ENCODE measurements at regions not wholly inside any gene's neighbourhood (a gene's known extent, or its start where the extent isn't known, plus 50 kb on each side); places are given as distances from the start of the nearest gene placed in this dataset.
"Not testable (repeated sequence)": the region's sequence is repeated elsewhere in the genome, so short reads cannot be mapped to it uniquely, and the experiment has no call there.

DNA sequence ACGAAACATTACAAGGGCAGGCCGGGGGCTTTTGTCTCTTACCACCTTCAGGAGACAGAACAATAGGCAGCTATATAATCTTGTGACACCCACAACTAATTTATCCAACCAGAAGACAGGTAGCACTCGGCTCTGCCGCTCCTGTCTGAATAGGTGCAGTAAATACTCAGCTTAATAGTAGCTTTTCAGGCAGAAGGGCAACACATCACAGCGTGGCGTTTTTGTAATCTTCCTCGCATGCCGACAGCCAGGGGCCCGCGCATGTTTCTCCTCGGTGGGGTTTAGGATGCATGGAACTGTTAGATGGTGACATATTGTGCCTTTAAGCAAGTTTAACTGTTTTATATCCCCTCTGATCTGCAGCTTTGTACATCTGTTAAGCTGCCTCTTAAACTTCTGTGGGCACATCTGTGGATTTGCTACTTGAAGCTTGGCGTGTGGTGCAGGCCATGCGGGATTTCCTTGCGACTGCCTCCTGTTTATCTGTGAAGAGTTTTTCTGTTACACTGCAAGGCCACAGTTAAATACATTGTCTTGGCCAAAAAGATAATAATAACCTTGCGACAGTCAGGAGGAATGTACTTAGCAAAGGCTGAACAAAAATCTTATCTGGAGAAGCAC, 123.2 kb upstream of the BNIP2 start:
- no CpG with 5 or more reads among the region's 15 CpGs for WGBS (ENCODE audit: extremely low coverage, insufficient read length, low lambda C conversion rate)
- Mint-ChIP-seq H3K9me3 (peaks cover 0 to 2% of the 10 kb centered on the region in 2 experiments; a peak in 1 of 5 replicates), H3K4me1 (peaks cover 9 to 21% of the 10 kb centered on the region in 2 experiments), H3K4me3 (no peak overlapping the region), H3K36me3 (ENCODE audit: insufficient read depth in 1 of 3, low read depth in 3 of 3) (no peaks in the 10 kb centered on the region), H3K27me3 (ENCODE audit: low read depth) (peaks cover 5% of the 10 kb centered on the region; the same call in 1 of the 2 replicates), H3K27ac (peak overlapping the region in 1 of 3 experiments; percentile 25; a peak in 1 of 7 replicates)
- Histone ChIP-seq H3T11ph (ENCODE audit: low read length) (no peak overlapping the region), H3K79me1 (ENCODE audit: insufficient read depth, low read depth, low read length, poor library complexity, severe bottlenecking) (no peaks in the 10 kb centered on the region), H3K23ac (ENCODE audit: insufficient read length, low read depth, low read length) (no peak overlapping the region), H3K56ac (ENCODE audit: insufficient read length, low read depth, low read length) (no peak overlapping the region), H4K20me1 (ENCODE audit: control insufficient read depth, insufficient read depth, insufficient read length) (no peaks in the 10 kb centered on the region), H2BK20ac (ENCODE audit: low read depth, low read length, poor library complexity, severe bottlenecking) (no peak overlapping the region), H4K8ac (replicated peaks; ENCODE audit: insufficient read length, low read depth, low read length) (no peak overlapping the region), H2BK15ac (ENCODE audit: low read depth, low read length) (no peak overlapping the region), H2BK120ac (ENCODE audit: low read depth, low read length, poor library complexity, severe bottlenecking) (no peak overlapping the region), H2BK12ac (ENCODE audit: insufficient read length, low read depth, low read length) (no peak overlapping the region), H4K91ac (ENCODE audit: insufficient read length, low read depth, low read length) (no peak overlapping the region), H3K23me2 (ENCODE audit: insufficient read length, low read depth, low read length, poor library complexity, severe bottlenecking) (no peaks in the 10 kb centered on the region), H2AFZ (ENCODE audit: low read length) (no peak overlapping the region), H3K27me3 (ENCODE audit: insufficient read depth, low read length) (no peaks in the 10 kb centered on the region), H2BK5ac (ENCODE audit: insufficient read length, low read length) (no peak overlapping the region), H2AK5ac (ENCODE audit: insufficient read length, low read length) (no peak overlapping the region), H3K14ac (ENCODE audit: insufficient read depth, low read length) (no peak overlapping the region), H3K4me2 (ENCODE audit: insufficient read depth, insufficient read length, low read length) (no peak overlapping the region), H3K4ac (ENCODE audit: low read depth, low read length) (no peak overlapping the region), H3K4me1 (ENCODE audit: insufficient read depth, low read length) (no peaks in the 10 kb centered on the region; the same call in 1 of the 2 replicates), H3K27ac (ENCODE audit: insufficient read length, low read depth, low read length) (no peak overlapping the region), H3K9me3 (ENCODE audit: control insufficient read depth, low read depth, low read length) (no peaks in the 10 kb centered on the region), H3K18ac (ENCODE audit: insufficient read length, low read depth, low read length) (no peak overlapping the region), H4K5ac (ENCODE audit: insufficient read length, low read depth, low read length) (no peak overlapping the region), H3K9ac (ENCODE audit: extremely low read depth, insufficient read length, low read length) (no peak overlapping the region), H3K79me2 (ENCODE audit: insufficient read depth, low read length) (no peaks in the 10 kb centered on the region)
- TF ChIP-seq, protein P1, sequence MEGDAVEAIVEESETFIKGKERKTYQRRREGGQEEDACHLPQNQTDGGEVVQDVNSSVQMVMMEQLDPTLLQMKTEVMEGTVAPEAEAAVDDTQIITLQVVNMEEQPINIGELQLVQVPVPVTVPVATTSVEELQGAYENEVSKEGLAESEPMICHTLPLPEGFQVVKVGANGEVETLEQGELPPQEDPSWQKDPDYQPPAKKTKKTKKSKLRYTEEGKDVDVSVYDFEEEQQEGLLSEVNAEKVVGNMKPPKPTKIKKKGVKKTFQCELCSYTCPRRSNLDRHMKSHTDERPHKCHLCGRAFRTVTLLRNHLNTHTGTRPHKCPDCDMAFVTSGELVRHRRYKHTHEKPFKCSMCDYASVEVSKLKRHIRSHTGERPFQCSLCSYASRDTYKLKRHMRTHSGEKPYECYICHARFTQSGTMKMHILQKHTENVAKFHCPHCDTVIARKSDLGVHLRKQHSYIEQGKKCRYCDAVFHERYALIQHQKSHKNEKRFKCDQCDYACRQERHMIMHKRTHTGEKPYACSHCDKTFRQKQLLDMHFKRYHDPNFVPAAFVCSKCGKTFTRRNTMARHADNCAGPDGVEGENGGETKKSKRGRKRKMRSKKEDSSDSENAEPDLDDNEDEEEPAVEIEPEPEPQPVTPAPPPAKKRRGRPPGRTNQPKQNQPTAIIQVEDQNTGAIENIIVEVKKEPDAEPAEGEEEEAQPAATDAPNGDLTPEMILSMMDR (conservative IDR thresholded peaks at IDR 0.05) = no peak
- DNase-seq = peak; percentile 28

GRCh38 chr15:59803293-59803966, 114.3 kb upstream of the BNIP2 start:
- peak overlapping the region; percentile 34 to 96 (median 79); a peak in 6 of 7 replicates for H3K27ac Mint-ChIP-seq
- not testable (repeated sequence) for H2BK20ac ChIP-seq (ENCODE audit: low read depth, low read length, poor library complexity, severe bottlenecking); H4K5ac ChIP-seq (ENCODE audit: insufficient read length, low read depth, low read length); H3K23ac ChIP-seq (ENCODE audit: insufficient read length, low read depth, low read length); H2BK15ac ChIP-seq (ENCODE audit: low read depth, low read length); H3K79me1 ChIP-seq (ENCODE audit: insufficient read depth, low read depth, low read length, poor library complexity, severe bottlenecking); H3K23me2 ChIP-seq (ENCODE audit: insufficient read length, low read depth, low read length, poor library complexity, severe bottlenecking); H2AK5ac ChIP-seq (ENCODE audit: insufficient read length, low read length); H3K4me1 ChIP-seq (ENCODE audit: insufficient read depth, low read length); H3K4ac ChIP-seq (ENCODE audit: low read depth, low read length); H2BK120ac ChIP-seq (ENCODE audit: low read depth, low read length, poor library complexity, severe bottlenecking); H3T11ph ChIP-seq (ENCODE audit: low read length); H3K27me3 ChIP-seq (ENCODE audit: insufficient read depth, low read length); H4K91ac ChIP-seq (ENCODE audit: insufficient read length, low read depth, low read length); H3K56ac ChIP-seq (ENCODE audit: insufficient read length, low read depth, low read length); H4K20me1 ChIP-seq (ENCODE audit: control insufficient read depth, insufficient read depth, insufficient read length); H2BK12ac ChIP-seq (ENCODE audit: insufficient read length, low read depth, low read length); H3K27ac ChIP-seq (ENCODE audit: insufficient read length, low read depth, low read length); H3K36me3 Mint-ChIP-seq (ENCODE audit: insufficient read depth in 1 of 3, low read depth in 3 of 3); H3K9me3 ChIP-seq (ENCODE audit: control insufficient read depth, low read depth, low read length); H3K79me2 ChIP-seq (ENCODE audit: insufficient read depth, low read length); H4K8ac ChIP-seq (replicated peaks; ENCODE audit: insufficient read length, low read depth, low read length); H3K9me3 Mint-ChIP-seq
- H3K18ac ChIP-seq (ENCODE audit: insufficient read length, low read depth, low read length) = peak overlapping the region; percentile 83
- DNase-seq = peak; percentile 87
- H3K4me2 ChIP-seq (ENCODE audit: insufficient read depth, insufficient read length, low read length) = peak overlapping the region; percentile 75
- peak overlapping the region; percentile 67 to 78 for H3K4me3 Mint-ChIP-seq
- peak overlapping the region; percentile 87; the same call in 1 of the 2 replicates for H3K14ac ChIP-seq (ENCODE audit: insufficient read depth, low read length)
- peaks cover 28% of the 10 kb centered on the region for H3K27me3 Mint-ChIP-seq (ENCODE audit: low read depth)
- H3K9ac ChIP-seq (ENCODE audit: extremely low read depth, insufficient read length, low read length) = peak overlapping the region; percentile 72
- H3K4me1 Mint-ChIP-seq = peaks cover 16 to 21% of the 10 kb centered on the region in 2 experiments
- H2AFZ ChIP-seq (ENCODE audit: low read length) = peak overlapping the region; percentile 75
- no CpG with 5 or more reads among the region's 19 CpGs for WGBS (ENCODE audit: extremely low coverage, insufficient read length, low lambda C conversion rate)
- H2BK5ac ChIP-seq (ENCODE audit: insufficient read length, low read length) = peak overlapping the region; percentile 31

Measured in H9 (cell line).